Endothelial cell of umbilical vein (primary cell): ENCODE measurements at regions not wholly inside any gene's neighbourhood (a gene's known extent, or its start where the extent isn't known, plus 50 kb on each side); places are given as distances from the start of the nearest gene placed in this dataset.

Experiments
- BruUV-seq: library from RNA; stranded (reverse); fragments of 400-500 nt; replicated peaks from 2 replicates; lab custom pipeline; 2021; lab: Mats Ljungman, UMichigan
- CTCF ChIA-PET: fragments of 300-600, 350-600 bp; sonication (Branson Sonifier 250); formaldehyde crosslinking; loops from one replicate; lab custom pipeline; 2021; ENCODE audit warnings: antibody characterized with exemption, inconsistent platforms; lab: Charles Lee
- POLR2A ChIA-PET: fragments of 300-600, 350-600 bp; sonication (Branson Sonifier 250); formaldehyde crosslinking; loops from one replicate; lab custom pipeline; 2021; ENCODE audit warnings: antibody characterized with exemption, inconsistent platforms; lab: Charles Lee
- DNase-seq: peaks from one replicate; pipeline ENCODE4 v3.0.0-alpha.2; 2011; ENCODE audit warnings: low read depth, low spot score
- FAIRE-seq: peaks from 2 replicates; lab custom pipeline; 2011; peaks lifted over from hg19 to GRCh38; lab: Jason Lieb, UNC
- H2AFZ ChIP-seq: 2 replicates; pipeline ENCODE4 v1.6.0; 2012; ENCODE audit warnings: low read depth, low read length, control low read depth, inconsistent platforms
- H3K27ac ChIP-seq: 2 replicates; pipeline ENCODE4 v1.5.1; 2011; ENCODE audit warnings: low read depth, mild to moderate bottlenecking, control low read depth, low read length, moderate library complexity; ENCODE audit not compliant: insufficient read depth
- H3K27me3 ChIP-seq, 2 experiments: 2 replicates each; pipeline versions ENCODE4 v1.6.0 to v1.6.1; 2011; ENCODE audit warnings: low read length in 2 of 2, mixed read lengths in 1 of 2; ENCODE audit not compliant: control insufficient read depth in 2 of 2, insufficient read depth in 2 of 2
- H3K36me3 ChIP-seq, 2 experiments: 2 replicates in 1 of 2; 3 replicates in 1 of 2; pipeline ENCODE4 v1.5.1; 2011; ENCODE audit warnings: low read length in 2 of 2, mild to moderate bottlenecking in 1 of 2, moderate library complexity in 1 of 2; ENCODE audit not compliant: control insufficient read depth in 2 of 2, insufficient read depth in 2 of 2; ENCODE audit errors: extremely low read depth in 1 of 2
- H3K4me1 ChIP-seq: 3 replicates; pipeline ENCODE4 v1.5.1; 2011; ENCODE audit warnings: mild to moderate bottlenecking, low read length; ENCODE audit not compliant: control insufficient read depth, insufficient read depth; ENCODE audit errors: extremely low read depth
- H3K4me2 ChIP-seq: 2 replicates; pipeline ENCODE4 v1.6.1; 2011; ENCODE audit warnings: low read length, control low read depth, mixed read lengths; ENCODE audit not compliant: insufficient read depth
- H3K4me3 ChIP-seq, 3 experiments: fragments of 200-600 bp in 1 of 3; sonication (generic), shearing (Covaris generic) in 1 of 3; replicated peaks in 1 of 3; 2 replicates each; pipeline ENCODE4 v1.5.1; 2011 to 2016; ENCODE audit warnings: control low read depth in 3 of 3, low read length in 3 of 3, mild to moderate bottlenecking in 2 of 3, inconsistent platforms in 1 of 3, low read depth in 1 of 3, moderate library complexity in 1 of 3; ENCODE audit not compliant: insufficient read depth in 1 of 3
- H3K79me2 ChIP-seq: 2 replicates; pipeline ENCODE4 v1.6.0; 2012; ENCODE audit warnings: low read length, inconsistent platforms; ENCODE audit not compliant: control insufficient read depth, insufficient read depth
- H3K9ac ChIP-seq: replicated peaks from 2 replicates; pipeline ENCODE3; 2011; ENCODE audit warnings: low read length, control low read depth; ENCODE audit not compliant: insufficient read depth; ENCODE audit errors: extremely low read depth
- H3K9me1 ChIP-seq: replicated peaks from 3 replicates; pipeline ENCODE4 v1.6.0; 2011; ENCODE audit warnings: mild to moderate bottlenecking, low read length; ENCODE audit not compliant: control insufficient read depth, insufficient read depth; ENCODE audit errors: extremely low read depth
- H3K9me3 ChIP-seq: replicated peaks from 2 replicates; pipeline ENCODE4 v1.5.1; 2012; ENCODE audit warnings: low read length, inconsistent platforms; ENCODE audit not compliant: control insufficient read depth, insufficient read depth
- H4K20me1 ChIP-seq: replicated peaks from 2 replicates; pipeline ENCODE3; 2011; ENCODE audit warnings: mild to moderate bottlenecking, low read length; ENCODE audit not compliant: control insufficient read depth, insufficient read depth; ENCODE audit errors: extremely low read depth
- CTCF ChIP-seq, 2 donors: IDR thresholded peaks; 1 replicate in 1 of 2; 2 replicates in 1 of 2; pipeline ENCODE4 v1.5.1; 2011; ENCODE audit warnings: low read length in 2 of 2, mild to moderate bottlenecking in 2 of 2, moderate library complexity in 2 of 2, control low read depth in 1 of 2, inconsistent platforms in 1 of 2, low read depth in 1 of 2; ENCODE audit not compliant: insufficient read depth in 1 of 2; ENCODE audit errors: extremely low read depth in 1 of 2
- EZH2 ChIP-seq: IDR thresholded peaks from 2 replicates; pipeline ENCODE4 v1.6.1; 2012; ENCODE audit warnings: borderline replicate concordance, low read depth, mild to moderate bottlenecking, moderate library complexity, low read length, inconsistent platforms; ENCODE audit not compliant: severe bottlenecking
- FOS ChIP-seq: IDR thresholded peaks from 2 replicates; pipeline ENCODE4 v1.6.1; 2011; ENCODE audit warnings: mild to moderate bottlenecking, low read length, moderate library complexity, borderline replicate concordance; ENCODE audit not compliant: insufficient read depth
- GATA2 ChIP-seq: IDR thresholded peaks from 2 replicates; pipeline ENCODE4 v1.7.0; 2011; ENCODE audit warnings: low read depth, mild to moderate bottlenecking, moderate library complexity, mixed read lengths, low read length; ENCODE audit not compliant: insufficient read length, insufficient read depth
- JUN ChIP-seq: IDR thresholded peaks from 2 replicates; pipeline ENCODE4 v1.6.1; 2011; ENCODE audit warnings: borderline replicate concordance, low read depth; ENCODE audit not compliant: insufficient read length, insufficient read depth
- MYC ChIP-seq: IDR thresholded peaks from one replicate; pipeline ENCODE4 v1.6.1; 2011; ENCODE audit warnings: mild to moderate bottlenecking, low read depth, low read length
- POLR2A ChIP-seq: IDR thresholded peaks from 2 replicates; pipeline ENCODE4 v1.6.1; 2012; ENCODE audit warnings: low read depth, mild to moderate bottlenecking, control low read depth, low read length
- POLR2AphosphoS5 ChIP-seq: IDR thresholded peaks from 2 replicates; pipeline ENCODE4 v1.6.1; 2012; ENCODE audit warnings: low read depth, mild to moderate bottlenecking, control low read depth, low read length, moderate library complexity; ENCODE audit not compliant: insufficient read depth
- dilution Hi-C: fragments of 300-500 bp; cut with MboI; formaldehyde crosslinking; loops from one replicate; pipeline ENCODE4 v1.15.0; 2019; ENCODE audit warnings: low sequenced_read_pairs; ENCODE audit not compliant: extremely low pct_ligation_motif_present
- intact Hi-C: fragments of 100-400 bp; cut with micrococcal nuclease; formaldehyde crosslinking; loops from one replicate; pipeline ENCODE4 v1.10.0; 2022
- TF ChIP-seq, protein P1 (sequence below): IDR thresholded peaks from 2 replicates; pipeline ENCODE4 v1.6.1; 2011; ENCODE audit not compliant: insufficient read depth, insufficient read length

DNA sequence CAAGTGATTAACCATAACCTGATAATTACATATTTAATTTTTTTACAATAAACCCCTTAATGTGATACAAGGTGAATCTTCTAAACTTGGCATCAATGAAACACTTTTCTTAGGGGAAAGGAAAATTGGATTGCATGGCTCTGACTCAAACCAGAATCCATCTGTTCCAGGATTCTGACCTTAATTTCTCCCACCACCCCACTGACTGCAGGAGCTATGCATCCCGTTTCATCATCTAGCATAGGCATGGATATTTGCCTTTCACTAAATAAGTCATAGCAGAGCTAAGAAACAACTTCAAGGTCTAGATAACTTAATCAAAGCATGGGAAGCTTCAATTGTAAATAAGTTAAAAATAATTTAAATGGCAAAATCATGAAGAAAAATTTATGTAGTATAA lies 156.3 kb downstream of the BTC start:
- DNase-seq (no peak), FAIRE-seq (no peak)

More for the DNA sequence above, 156.3 kb downstream of the BTC start:
- dilution Hi-C loops (no loop called here), intact Hi-C loops (no loop called here)
- Histone ChIP-seq H3K4me1 (peaks cover 28% of the 10 kb centered on the region), H3K4me2 (no peak overlapping the region), H3K79me2 (no peaks in the 10 kb centered on the region), H3K27ac (no peak overlapping the region), H3K4me3 (no peak overlapping the region), H2AFZ (no peak overlapping the region), H3K27me3 (no peaks in the 10 kb centered on the region), H3K36me3 (no peaks in the 10 kb centered on the region), H3K9ac (no peak overlapping the region), H3K9me3 (no peaks in the 10 kb centered on the region), H3K9me1 (no peaks in the 10 kb centered on the region), H4K20me1 (no peaks in the 10 kb centered on the region)
- no TSS peak for BruUV-seq
- CTCF ChIA-PET = interaction anchor here (0.7 to 1.9 kb wide), 4 partner anchors 18 to 106 kb away, joined by 3 to 8 read pairs (median 4); no protein-coding TSS in a partner anchor
- TF ChIP-seq GATA2 = no peak
- no peak for TF ChIP-seq JUN
- TF ChIP-seq CTCF (IDR thresholded peaks at IDR 0.05; ENCODE audit: extremely low read depth in 1 of 2, insufficient read depth in 1 of 2, low read depth in 1 of 2, low read length in 2 of 2) = no peak
- TF ChIP-seq EZH2 = no peak
- TF ChIP-seq POLR2A = no peak
- no peak for TF ChIP-seq MYC
- TF ChIP-seq, protein P1, sequence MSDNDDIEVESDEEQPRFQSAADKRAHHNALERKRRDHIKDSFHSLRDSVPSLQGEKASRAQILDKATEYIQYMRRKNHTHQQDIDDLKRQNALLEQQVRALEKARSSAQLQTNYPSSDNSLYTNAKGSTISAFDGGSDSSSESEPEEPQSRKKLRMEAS = no peak
- no peak for TF ChIP-seq POLR2AphosphoS5
- no peak for TF ChIP-seq FOS
- POLR2A ChIA-PET = no interaction called here
